CD14-positive monocyte (primary cell): ENCODE measurements at regions not wholly inside any gene's neighbourhood (a gene's known extent, or its start where the extent isn't known, plus 50 kb on each side); places are given as distances from the start of the nearest gene placed in this dataset.

Experiments used
- DNase-seq, 3 donors: peaks; one replicate each; pipeline ENCODE4 v3.0.0-alpha.2; 2011 to 2022
- H2AFZ ChIP-seq: 2 replicates; pipeline ENCODE4 v1.6.0; 2012; ENCODE audit warnings: mild to moderate bottlenecking, low read depth, low read length, inconsistent platforms; ENCODE audit not compliant: insufficient read depth, poor library complexity, severe bottlenecking
- H3K27ac ChIP-seq, 2 donors: 1 replicate in 1 of 2; 2 replicates in 1 of 2; pipeline ENCODE4 v1.5.1; 2012 to 2013; ENCODE audit warnings: low read length in 2 of 2, control low read depth in 1 of 2, inconsistent platforms in 1 of 2, low read depth in 1 of 2, mild to moderate bottlenecking in 1 of 2
- H3K27me3 ChIP-seq, 2 donors: one replicate each; pipeline versions ENCODE4 v1.6.0 to v1.6.1; 2011 to 2013; ENCODE audit warnings: low read length in 2 of 2; ENCODE audit not compliant: control insufficient read depth in 2 of 2, insufficient read depth in 2 of 2
- H3K36me3 ChIP-seq, 2 donors: replicated peaks in 1 of 2; 1 replicate in 1 of 2; 2 replicates in 1 of 2; pipeline versions ENCODE4 v1.5.1 to v1.6.1; 2012 to 2013; ENCODE audit warnings: low read length in 2 of 2, control low read depth in 1 of 2, inconsistent platforms in 1 of 2, mild to moderate bottlenecking in 1 of 2; ENCODE audit not compliant: insufficient read depth in 2 of 2, control insufficient read depth in 1 of 2
- H3K4me1 ChIP-seq, 2 donors: 1 replicate in 1 of 2; 2 replicates in 1 of 2; pipeline versions ENCODE4 v1.5.1 to v1.6.1; 2012 to 2013; ENCODE audit warnings: low read length in 2 of 2, control low read depth in 1 of 2, inconsistent platforms in 1 of 2, mild to moderate bottlenecking in 1 of 2, moderate library complexity in 1 of 2; ENCODE audit not compliant: insufficient read depth in 2 of 2, control insufficient read depth in 1 of 2
- H3K4me2 ChIP-seq: replicated peaks from 2 replicates; pipeline ENCODE3; 2012; ENCODE audit warnings: low read length, moderate library complexity, mild to moderate bottlenecking; ENCODE audit not compliant: poor library complexity, severe bottlenecking; ENCODE audit errors: extremely low read depth
- H3K4me3 ChIP-seq, 3 experiments: fragments of 200-600 bp in 1 of 3; sonication (generic) in 1 of 3; replicated peaks in 1 of 3; 1 replicate in 2 of 3; 2 replicates in 1 of 3; pipeline ENCODE4 v1.5.1; 2011 to 2013; ENCODE audit warnings: low read length in 3 of 3, mild to moderate bottlenecking in 3 of 3, control low read depth in 2 of 3, low read depth in 2 of 3, inconsistent platforms in 1 of 3, moderate library complexity in 1 of 3
- H3K79me2 ChIP-seq: 2 replicates; pipeline ENCODE4 v1.6.0; 2012; ENCODE audit warnings: mild to moderate bottlenecking, control low read depth, inconsistent platforms, low read length, moderate library complexity; ENCODE audit not compliant: insufficient read depth
- H3K9ac ChIP-seq: 2 replicates; pipeline ENCODE4 v1.6.0; 2017; ENCODE audit warnings: low read length, mild to moderate bottlenecking; ENCODE audit not compliant: insufficient read depth, poor library complexity, severe bottlenecking
- H3K9me3 ChIP-seq, 2 donors: replicated peaks in 1 of 2; 1 replicate in 1 of 2; 2 replicates in 1 of 2; pipeline versions ENCODE4 v1.5.1 to v1.6.1; 2012 to 2013; ENCODE audit warnings: low read length in 2 of 2, control low read depth in 1 of 2; ENCODE audit not compliant: control insufficient read depth in 1 of 2, insufficient read depth in 1 of 2
- H4K20me1 ChIP-seq: 2 replicates; pipeline ENCODE4 v1.6.0; 2012; ENCODE audit warnings: mild to moderate bottlenecking, low read length, control low read depth, moderate library complexity; ENCODE audit not compliant: insufficient read depth
- H3K27ac Mint-ChIP-seq, 7 donors: one replicate each; pipeline ENCODE4 v1.8.0; 2020; ENCODE audit warnings: mild to moderate bottlenecking in 7 of 7, mixed read lengths in 7 of 7, moderate library complexity in 6 of 7, inconsistent platforms in 2 of 7
- H3K27me3 Mint-ChIP-seq, 3 donors: one replicate each; pipeline ENCODE4 v1.8.0; 2021 to 2022; ENCODE audit warnings: low read depth in 3 of 3, mild to moderate bottlenecking in 3 of 3, mixed read lengths in 3 of 3, moderate library complexity in 3 of 3, inconsistent platforms in 1 of 3
- H3K36me3 Mint-ChIP-seq, 2 donors: one replicate each; pipeline ENCODE4 v1.8.0; 2020; ENCODE audit warnings: mixed read lengths in 2 of 2, inconsistent platforms in 1 of 2, mild to moderate bottlenecking in 1 of 2
- H3K4me1 Mint-ChIP-seq: one replicate; pipeline ENCODE4 v1.8.0; 2020; ENCODE audit warnings: mild to moderate bottlenecking, mixed read lengths
- H3K4me3 Mint-ChIP-seq, 2 donors: one replicate each; pipeline ENCODE4 v1.8.0; 2020; ENCODE audit warnings: mild to moderate bottlenecking in 2 of 2, mixed read lengths in 2 of 2, moderate library complexity in 1 of 2
- H3K9me3 Mint-ChIP-seq, 7 donors: one replicate each; pipeline ENCODE4 v1.8.0; 2020 to 2022; ENCODE audit warnings: mixed read lengths in 7 of 7, mild to moderate bottlenecking in 6 of 7, moderate library complexity in 6 of 7, inconsistent platforms in 2 of 7
- CTCF ChIP-seq: fragments of 200-600 bp; IDR thresholded peaks from one replicate; pipeline ENCODE4 v1.8.0; 2022; ENCODE audit warnings: antibody characterized with exemption, mild to moderate bottlenecking
- WGBS: methylation state at CpG from one replicate; pipeline ENCODE4 v1.1.5; 2013; ENCODE audit warnings: missing lambda C conversion rate; ENCODE audit not compliant: insufficient coverage; 5-methylcytosine and 5-hydroxymethylcytosine counted together
- intact Hi-C, 2 donors: fragments of 100-400 bp; cut with micrococcal nuclease; formaldehyde crosslinking; loops; one replicate each; pipeline versions ENCODE4 v1.15.0 to v1.15.1; 2023

- no peak for TF ChIP-seq CTCF
- H3K4me1 ChIP-seq = no peaks in the 10 kb centered on the region
- no peaks in the 10 kb centered on the region for H3K9me3 ChIP-seq
- no peak overlapping the region for H3K9ac ChIP-seq
- Mint-ChIP-seq H3K4me3 (no peak overlapping the region), H3K36me3 (no peaks in the 10 kb centered on the region), H3K27me3 (peaks cover 8 to 20% (median 9%) of the 10 kb centered on the region in 3 donors), H3K9me3 (no peaks in the 10 kb centered on the region), H3K27ac (no peak overlapping the region), H3K4me1 (no peaks in the 10 kb centered on the region)
- no peaks in the 10 kb centered on the region for H3K36me3 ChIP-seq
- no CpG with 5 or more reads among the region's 1 CpG for WGBS
- no peak overlapping the region for H3K4me2 ChIP-seq
- no peaks in the 10 kb centered on the region for H4K20me1 ChIP-seq
- H3K4me3 ChIP-seq = no peak overlapping the region
- intact Hi-C loops = no loop called here
- no peak overlapping the region for H2AFZ ChIP-seq
- no peak for DNase-seq
- H3K79me2 ChIP-seq = no peaks in the 10 kb centered on the region
- peaks cover 0 to 2% of the 10 kb centered on the region in 2 donors for H3K27me3 ChIP-seq
- no peak overlapping the region for H3K27ac ChIP-seq
Observed at GRCh38 chrX:110419512-110419911, 60.9 kb downstream of the RTL9 start.

GRCh38 chrX:110420771-110421499, 62.3 kb downstream of the RTL9 start:
- Mint-ChIP-seq H3K27ac (peak overlapping the region in 1 of 7 donors; percentile 6), H3K27me3 (peaks cover 8 to 15% (median 9%) of the 10 kb centered on the region in 3 donors), H3K4me3 (no peak overlapping the region), H3K9me3 (no peaks in the 10 kb centered on the region), H3K36me3 (no peaks in the 10 kb centered on the region), H3K4me1 (no peaks in the 10 kb centered on the region)
- no peak for DNase-seq
- Histone ChIP-seq H3K4me2 (no peak overlapping the region), H3K27me3 (peaks cover 0 to 2% of the 10 kb centered on the region in 2 donors), H4K20me1 (no peaks in the 10 kb centered on the region), H3K9me3 (no peaks in the 10 kb centered on the region), H3K4me3 (no peak overlapping the region), H3K79me2 (no peaks in the 10 kb centered on the region), H2AFZ (no peak overlapping the region), H3K4me1 (no peaks in the 10 kb centered on the region), H3K36me3 (no peaks in the 10 kb centered on the region), H3K27ac (no peak overlapping the region), H3K9ac (no peak overlapping the region)
- 100% methylated on average over 2 of the region's 9 CpGs for WGBS
- TF ChIP-seq CTCF = no peak
- intact Hi-C loops = no loop called here
